B cell (primary cell): ENCODE measurements at regions not wholly inside any gene's neighbourhood (a gene's known extent, or its start where the extent isn't known, plus 50 kb on each side); places are given as distances from the start of the nearest gene placed in this dataset.

ENCODE experiments used
- ATAC-seq: fragments of 200-7000 bp; cut with Tn5 transposase; one replicate; pipeline ENCODE4 v1.10.0; 2021; ENCODE audit warnings: low read depth, mild to moderate bottlenecking, moderate number of reproducible peaks, moderate library complexity
- CTCF ChIA-PET: fragments of 350-600 bp; sonication (Branson Sonifier 250); formaldehyde crosslinking; loops from one replicate; lab custom pipeline; 2021; ENCODE audit warnings: antibody characterized with exemption, inconsistent platforms; lab: Charles Lee
- POLR2A ChIA-PET: fragments of 350-600 bp; sonication (Branson Sonifier 250); formaldehyde crosslinking; loops from one replicate; lab custom pipeline; 2021; ENCODE audit warnings: antibody characterized with exemption; lab: Charles Lee
- DNase-seq: peaks from one replicate; pipeline ENCODE4 v3.0.0; 2013
- H2AFZ ChIP-seq: 2 replicates; pipeline ENCODE4 v1.6.1; 2012; ENCODE audit warnings: mild to moderate bottlenecking, low read depth, low read length; ENCODE audit not compliant: insufficient read depth, poor library complexity, severe bottlenecking
- H3K27ac ChIP-seq, 2 donors: 1 replicate in 1 of 2; 2 replicates in 1 of 2; pipeline ENCODE4 v1.5.1; 2012 to 2013; ENCODE audit warnings: low read length in 2 of 2, mild to moderate bottlenecking in 2 of 2, moderate library complexity in 1 of 2
- H3K27me3 ChIP-seq, 4 experiments: fragments of 200-600 bp in 1 of 4; sonication (generic) in 1 of 4; replicated peaks in 1 of 4; 1 replicate in 2 of 4; 2 replicates in 2 of 4; pipeline versions ENCODE4 v1.6.1 to v1.7.0; 2013 to 2016; ENCODE audit warnings: low read length in 3 of 4, mild to moderate bottlenecking in 2 of 4, mixed read lengths in 1 of 4, moderate library complexity in 1 of 4; ENCODE audit not compliant: insufficient read depth in 4 of 4, control insufficient read depth in 3 of 4; ENCODE audit errors: control extremely low read depth in 1 of 4
- H3K36me3 ChIP-seq, 2 experiments: replicated peaks in 1 of 2; 1 replicate in 1 of 2; 2 replicates in 1 of 2; pipeline versions ENCODE4 v1.6.1 to v1.7.1; 2013; ENCODE audit warnings: low read length in 1 of 2; ENCODE audit not compliant: insufficient read depth in 2 of 2, control insufficient read depth in 1 of 2; ENCODE audit errors: control extremely low read depth in 1 of 2, extremely low read depth in 1 of 2
- H3K4me1 ChIP-seq, 2 donors: fragments of 200-600 bp in 1 of 2; sonication (generic) in 1 of 2; 1 replicate in 1 of 2; 2 replicates in 1 of 2; pipeline versions ENCODE4 v1.5.1 to v1.6.1; 2013 to 2017; ENCODE audit warnings: low read length in 2 of 2; ENCODE audit not compliant: control insufficient read depth in 2 of 2, insufficient read depth in 2 of 2
- H3K4me2 ChIP-seq: replicated peaks from 2 replicates; pipeline ENCODE3; 2012; ENCODE audit warnings: mild to moderate bottlenecking, low read depth, low read length; ENCODE audit not compliant: poor library complexity, severe bottlenecking
- H3K4me3 ChIP-seq, 5 experiments: fragments of 200-600 bp in 1 of 5; sonication (generic) in 1 of 5; 1 replicate in 3 of 5; 2 replicates in 2 of 5; pipeline versions ENCODE4 v1.5.1 to v1.7.0; 2011 to 2016; ENCODE audit warnings: low read length in 4 of 5, mild to moderate bottlenecking in 4 of 5, low read depth in 2 of 5, control low read depth in 1 of 5, moderate library complexity in 1 of 5; ENCODE audit not compliant: insufficient read depth in 1 of 5; ENCODE audit errors: control extremely low read depth in 1 of 5, extremely low read depth in 1 of 5
- H3K79me2 ChIP-seq: fragments of 200-600 bp; sonication (generic); one replicate; pipeline ENCODE4 v1.6.0; 2016; ENCODE audit warnings: low read length; ENCODE audit not compliant: control insufficient read depth, insufficient read depth
- H3K9ac ChIP-seq: fragments of 200-600 bp; sonication (generic); 2 replicates; pipeline ENCODE4 v1.6.1; 2017; ENCODE audit warnings: mild to moderate bottlenecking, low read length, moderate library complexity
- H3K9me3 ChIP-seq, 3 donors: one replicate each; pipeline versions ENCODE4 v1.6.1 to v1.7.1; 2013; ENCODE audit warnings: low read length in 2 of 3; ENCODE audit not compliant: control insufficient read depth in 2 of 3, insufficient read depth in 1 of 3; ENCODE audit errors: control extremely low read depth in 1 of 3
- H4K20me1 ChIP-seq: 2 replicates; pipeline ENCODE4 v1.6.0; 2012; ENCODE audit warnings: mild to moderate bottlenecking, low read length; ENCODE audit not compliant: insufficient read depth, control insufficient read depth, poor library complexity, severe bottlenecking
- H3K27ac Mint-ChIP-seq: one replicate; pipeline ENCODE4 v1.8.0; 2021; ENCODE audit warnings: mixed read lengths
- H3K27me3 Mint-ChIP-seq: one replicate; pipeline ENCODE4 v1.8.0; 2021; ENCODE audit warnings: mixed read lengths
- H3K4me1 Mint-ChIP-seq: one replicate; pipeline ENCODE4 v1.8.0; 2021; ENCODE audit warnings: mixed read lengths
- H3K4me3 Mint-ChIP-seq: one replicate; pipeline ENCODE4 v1.8.0; 2021; ENCODE audit warnings: mixed read lengths
- H3K9me3 Mint-ChIP-seq: one replicate; pipeline ENCODE4 v1.8.0; 2022; ENCODE audit warnings: mixed read lengths; ENCODE audit not compliant: insufficient read depth
- EZH2 ChIP-seq: IDR thresholded peaks from 2 replicates; pipeline ENCODE4 v1.6.1; 2012; ENCODE audit warnings: borderline replicate concordance, low read depth, mild to moderate bottlenecking, moderate library complexity, low read length; ENCODE audit not compliant: insufficient read depth, poor library complexity, severe bottlenecking
- WGBS: methylation state at CpG from one replicate; pipeline ENCODE4 v1.1.5; 2013; ENCODE audit warnings: missing lambda C conversion rate; ENCODE audit not compliant: insufficient coverage; 5-methylcytosine and 5-hydroxymethylcytosine counted together
- intact Hi-C: fragments of 100-400 bp; cut with micrococcal nuclease; formaldehyde crosslinking; loops from one replicate; pipeline ENCODE4 v1.10.0; 2022
- TF ChIP-seq, protein P1 (sequence below): fragments of 200-600 bp; IDR thresholded peaks from one replicate; pipeline ENCODE4 v1.8.0; 2022; ENCODE audit warnings: antibody characterized with exemption, mild to moderate bottlenecking

GRCh38 chr7:125573126-125573525 is 643.5 kb upstream of the POT1 start:
- intact Hi-C loops = no loop called here
- H3K27ac Mint-ChIP-seq = no peak overlapping the region
- no peak overlapping the region for H2AFZ ChIP-seq
- ChIA-PET POLR2A (no interaction called here), CTCF (no interaction called here)
- ATAC-seq (no peak), DNase-seq (no peak)
- no peak overlapping the region for H3K27ac ChIP-seq
- H3K4me3 ChIP-seq = no peak overlapping the region
- no peak overlapping the region for H3K9ac ChIP-seq
- H3K4me2 ChIP-seq = no peak overlapping the region
- no peaks in the 10 kb centered on the region for H3K79me2 ChIP-seq
- no CpG with 5 or more reads among the region's 4 CpGs for WGBS
- no peaks in the 10 kb centered on the region for H3K27me3 Mint-ChIP-seq
- no peaks in the 10 kb centered on the region for H4K20me1 ChIP-seq
- no peaks in the 10 kb centered on the region for H3K4me1 Mint-ChIP-seq
- H3K36me3 ChIP-seq = no peaks in the 10 kb centered on the region
- peaks cover 6% of the 10 kb centered on the region for H3K9me3 Mint-ChIP-seq
- no peaks in the 10 kb centered on the region for H3K9me3 ChIP-seq
- H3K27me3 ChIP-seq = no peaks in the 10 kb centered on the region
- H3K4me1 ChIP-seq = no peaks in the 10 kb centered on the region
- H3K4me3 Mint-ChIP-seq = no peak overlapping the region
- TF ChIP-seq, protein P1, sequence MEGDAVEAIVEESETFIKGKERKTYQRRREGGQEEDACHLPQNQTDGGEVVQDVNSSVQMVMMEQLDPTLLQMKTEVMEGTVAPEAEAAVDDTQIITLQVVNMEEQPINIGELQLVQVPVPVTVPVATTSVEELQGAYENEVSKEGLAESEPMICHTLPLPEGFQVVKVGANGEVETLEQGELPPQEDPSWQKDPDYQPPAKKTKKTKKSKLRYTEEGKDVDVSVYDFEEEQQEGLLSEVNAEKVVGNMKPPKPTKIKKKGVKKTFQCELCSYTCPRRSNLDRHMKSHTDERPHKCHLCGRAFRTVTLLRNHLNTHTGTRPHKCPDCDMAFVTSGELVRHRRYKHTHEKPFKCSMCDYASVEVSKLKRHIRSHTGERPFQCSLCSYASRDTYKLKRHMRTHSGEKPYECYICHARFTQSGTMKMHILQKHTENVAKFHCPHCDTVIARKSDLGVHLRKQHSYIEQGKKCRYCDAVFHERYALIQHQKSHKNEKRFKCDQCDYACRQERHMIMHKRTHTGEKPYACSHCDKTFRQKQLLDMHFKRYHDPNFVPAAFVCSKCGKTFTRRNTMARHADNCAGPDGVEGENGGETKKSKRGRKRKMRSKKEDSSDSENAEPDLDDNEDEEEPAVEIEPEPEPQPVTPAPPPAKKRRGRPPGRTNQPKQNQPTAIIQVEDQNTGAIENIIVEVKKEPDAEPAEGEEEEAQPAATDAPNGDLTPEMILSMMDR = no peak
- no peak for TF ChIP-seq EZH2

DNA sequence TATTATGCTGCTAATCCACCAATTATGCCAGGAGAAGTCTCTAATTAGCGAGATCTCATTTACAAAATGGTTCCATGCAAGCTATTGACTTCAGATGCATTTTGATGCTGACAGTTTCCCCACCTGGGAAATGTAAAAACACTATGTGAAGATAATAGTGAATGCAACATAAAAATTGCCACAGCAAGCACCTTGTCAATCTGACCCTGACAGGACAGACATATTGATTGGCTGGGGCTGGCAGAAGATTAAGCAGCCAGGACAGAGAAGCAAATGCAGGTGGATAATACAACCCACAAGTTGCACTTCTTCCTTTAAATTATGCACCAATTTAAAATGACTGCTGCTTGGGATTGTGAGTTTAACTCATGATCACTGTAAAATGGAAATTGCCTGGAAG is 642.8 kb upstream of the POT1 start:
- Mint-ChIP-seq H3K4me3 (no peak overlapping the region), H3K9me3 (peaks cover 6% of the 10 kb centered on the region), H3K4me1 (no peaks in the 10 kb centered on the region), H3K27ac (no peak overlapping the region), H3K27me3 (no peaks in the 10 kb centered on the region)
- POLR2A ChIA-PET = no interaction called here
- Histone ChIP-seq H3K9ac (no peak overlapping the region), H3K4me2 (no peak overlapping the region), H3K27me3 (no peaks in the 10 kb centered on the region), H2AFZ (no peak overlapping the region), H3K4me1 (no peaks in the 10 kb centered on the region), H3K4me3 (no peak overlapping the region), H3K27ac (no peak overlapping the region), H3K9me3 (no peaks in the 10 kb centered on the region), H4K20me1 (no peaks in the 10 kb centered on the region), H3K79me2 (no peaks in the 10 kb centered on the region), H3K36me3 (no peaks in the 10 kb centered on the region)
- ATAC-seq = no peak
- no CpG with 5 or more reads among the region's 1 CpG for WGBS
- TF ChIP-seq, protein P1 = no peak
- TF ChIP-seq EZH2 = no peak
- DNase-seq = no peak
- intact Hi-C loops = no loop called here
- CTCF ChIA-PET = no interaction called here
